WI38 (cell line): ENCODE measurements at regions not wholly inside any gene's neighbourhood (a gene's known extent, or its start where the extent isn't known, plus 50 kb on each side); places are given as distances from the start of the nearest gene placed in this dataset.
"Not testable (repeated sequence)": the region's sequence is repeated elsewhere in the genome, so short reads cannot be mapped to it uniquely, and the experiment has no call there.

Source experiments
- H3K4me3 ChIP-seq: 2 replicates; pipeline ENCODE4 v1.5.1; 2011; ENCODE audit warnings: low read depth, mild to moderate bottlenecking, control low read depth, low read length
- CTCF ChIP-seq: IDR thresholded peaks from 2 replicates; pipeline ENCODE4 v1.5.1; 2012; ENCODE audit warnings: low read depth, mild to moderate bottlenecking, control low read depth, low read length

GRCh38 chr5:162685302-162685701 lies 617.7 kb downstream of the GABRG2 start:
- TF ChIP-seq CTCF = no peak
- no peak overlapping the region for H3K4me3 ChIP-seq

DNA sequence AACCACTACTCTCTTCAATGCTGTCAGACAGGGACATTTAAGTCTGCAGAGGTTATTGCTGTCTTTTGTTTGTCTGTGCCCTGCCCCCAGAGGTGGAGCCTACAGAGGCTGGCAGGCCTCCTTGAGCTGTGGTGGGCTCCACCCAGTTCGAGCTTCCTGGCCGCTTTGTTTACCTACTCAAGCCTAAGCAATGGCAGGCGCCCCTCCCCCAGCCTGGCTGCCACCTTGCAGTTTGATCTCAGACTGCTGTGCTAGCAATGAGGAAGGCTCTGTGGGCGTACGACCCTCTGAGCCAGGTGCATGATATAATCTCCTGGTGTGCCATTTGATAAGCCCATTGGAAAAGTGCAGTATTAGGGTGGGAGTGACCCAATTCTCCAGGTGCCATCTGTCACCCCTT lies 628.7 kb downstream of the GABRG2 start:
- H3K4me3 ChIP-seq = not testable (repeated sequence)

- TF ChIP-seq CTCF = no peak
- H3K4me3 ChIP-seq = no peak overlapping the region
Measured at GRCh38 chr5:162699361-162699760, 631.8 kb downstream of the GABRG2 start.

- no peak for TF ChIP-seq CTCF
- H3K4me3 ChIP-seq = no peak overlapping the region
Measured at GRCh38 chr5:162703914-162704313, 636.3 kb downstream of the GABRG2 start.

- no peak overlapping the region for H3K4me3 ChIP-seq
- no peak for TF ChIP-seq CTCF
Measured at GRCh38 chr5:162711244-162711643, 643.7 kb downstream of the GABRG2 start.

DNA sequence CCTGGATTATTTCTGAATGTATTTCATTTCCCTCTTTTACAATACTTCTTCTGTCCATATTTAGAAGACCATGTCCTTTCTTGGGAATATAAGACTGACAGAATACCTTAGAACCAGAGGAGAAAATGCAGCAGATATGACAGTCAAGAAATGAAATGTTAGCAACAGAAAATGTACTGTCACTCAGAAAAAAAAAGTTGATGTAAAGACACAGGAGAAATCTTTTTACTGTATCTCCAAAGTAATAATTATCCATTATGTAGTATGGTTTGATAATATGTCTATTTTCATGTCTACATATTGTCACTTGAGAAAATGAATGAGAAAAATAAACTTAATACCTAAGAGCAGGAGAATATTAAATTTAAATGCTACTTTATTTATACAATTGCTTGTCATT lies 652.1 kb downstream of the GABRG2 start:
- no peak for TF ChIP-seq CTCF
- H3K4me3 ChIP-seq = no peak overlapping the region

- no peak for TF ChIP-seq CTCF
- H3K4me3 ChIP-seq = no peak overlapping the region
Measured at GRCh38 chr5:162721125-162721524, 653.6 kb downstream of the GABRG2 start.

DNA sequence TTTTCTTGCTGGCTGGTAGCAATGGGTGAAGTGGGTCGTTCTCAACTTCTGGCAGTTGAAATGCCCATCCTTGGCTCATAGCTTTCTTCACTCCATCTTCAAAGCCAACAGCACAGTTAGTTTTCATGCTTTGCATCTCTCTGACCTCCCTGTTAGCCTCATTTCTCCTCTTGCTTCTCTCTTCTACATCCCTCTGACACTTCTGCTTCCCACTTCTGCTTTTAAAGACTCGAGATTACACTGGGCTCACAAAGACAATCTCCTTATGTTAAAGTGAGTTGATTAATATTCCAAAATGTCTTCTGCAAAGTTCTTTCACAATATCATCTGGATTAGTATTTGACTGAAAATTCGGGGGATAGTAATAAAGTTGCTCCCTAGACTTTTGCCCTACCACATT lies 684.8 kb upstream of the CCNG1 start:
- no peak for TF ChIP-seq CTCF
- H3K4me3 ChIP-seq = no peak overlapping the region
